ENCODE measurements at regions not wholly inside any gene's neighbourhood (a gene's known extent, or its start where the extent isn't known, plus 50 kb on each side); places are given as distances from the start of the nearest gene placed in this dataset.

DNA sequence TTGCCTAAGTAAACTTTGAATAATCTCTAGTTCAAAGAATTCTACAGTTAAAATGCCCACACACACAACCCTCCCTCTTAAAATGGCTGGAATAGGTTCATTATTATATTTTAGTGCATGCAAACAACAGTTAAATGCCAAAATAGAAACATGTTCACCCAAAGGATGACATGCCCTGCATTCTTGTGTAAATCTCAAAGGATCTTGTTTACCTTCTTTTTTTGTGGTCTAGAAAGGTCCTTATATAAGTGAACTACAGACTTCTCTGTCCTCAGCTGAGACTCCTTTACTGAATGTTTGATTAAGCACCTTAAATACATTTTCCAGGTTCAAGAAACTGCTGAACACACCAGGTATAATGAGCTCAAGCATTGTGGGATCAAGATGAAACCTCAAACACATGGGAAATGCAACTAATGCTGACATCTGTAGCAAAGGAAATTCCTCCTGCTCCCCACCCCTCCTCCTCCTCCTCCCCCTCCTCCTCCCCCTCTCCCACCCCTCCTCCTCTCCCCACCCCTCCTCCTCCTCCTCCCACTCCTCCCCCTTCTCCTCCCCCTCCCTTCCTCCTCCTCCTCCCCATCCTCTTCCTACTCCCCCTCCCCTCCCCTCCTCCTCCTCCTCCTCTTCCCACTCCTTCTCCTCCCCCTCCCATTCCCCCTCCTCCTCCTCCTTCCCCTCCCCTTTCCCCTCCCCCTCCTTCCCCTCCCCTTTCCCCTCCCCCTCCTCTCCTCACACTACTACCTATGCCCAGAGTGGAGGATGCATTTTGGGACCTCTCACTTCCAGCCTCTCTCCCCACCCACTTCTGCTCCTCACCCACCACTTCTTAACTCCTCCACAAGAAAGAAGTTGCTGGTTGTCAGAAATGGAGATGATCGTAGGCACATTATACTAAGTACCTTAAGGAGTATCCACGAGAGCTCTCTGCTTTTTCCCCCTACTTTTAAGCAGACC is 233.9 kb downstream of the MRPL39 start:
- H4K8ac ChIP-seq (ENCODE audit: low read depth, low read length) = no peak overlapping the region
- no peak overlapping the region for H3K4me3 ChIP-seq (ENCODE audit: low read length)
- no peak overlapping the region for H2BK120ac ChIP-seq (ENCODE audit: low read depth, low read length)
- no peak overlapping the region for H2BK5ac ChIP-seq (ENCODE audit: low read length)
- H2AK5ac ChIP-seq (ENCODE audit: low read length) = no peak overlapping the region
- no peak overlapping the region for H3K18ac ChIP-seq (ENCODE audit: low read length)
- peak overlapping the region; percentile 27 for H3K56ac ChIP-seq (ENCODE audit: low read length)
- H4K5ac ChIP-seq (ENCODE audit: low read length) = no peak overlapping the region
- no peaks in the 10 kb centered on the region for H3K36me3 ChIP-seq (ENCODE audit: control insufficient read depth, insufficient read depth, low read length)
- no peaks in the 10 kb centered on the region for H3K79me1 ChIP-seq (ENCODE audit: low read length)
- H3K79me2 ChIP-seq (ENCODE audit: control insufficient read depth, insufficient read depth, low read length) = no peaks in the 10 kb centered on the region
- peak; percentile 84 for DNase-seq
- peaks cover 5% of the 10 kb centered on the region for H3K4me1 ChIP-seq (ENCODE audit: control insufficient read depth, low read depth, low read length)
- H3K27me3 ChIP-seq (ENCODE audit: insufficient read depth, low read length, poor library complexity) = no peaks in the 10 kb centered on the region
- no peak overlapping the region for H3K23ac ChIP-seq (ENCODE audit: low read length)
- H3K4ac ChIP-seq (ENCODE audit: low read depth, low read length) = no peak overlapping the region
- no peak overlapping the region for H3K4me2 ChIP-seq (ENCODE audit: low read length)
- no peak overlapping the region for H3K27ac ChIP-seq (ENCODE audit: low read depth, low read length)
- no peak overlapping the region for H3K9ac ChIP-seq (ENCODE audit: low read length)
- WGBS (ENCODE audit: extremely low coverage, insufficient coverage, low lambda C conversion rate) = no CpG with 5 or more reads among the region's 2 CpGs
- peak overlapping the region; percentile 97 for H2BK15ac ChIP-seq (replicated peaks; ENCODE audit: low read depth)

DNA sequence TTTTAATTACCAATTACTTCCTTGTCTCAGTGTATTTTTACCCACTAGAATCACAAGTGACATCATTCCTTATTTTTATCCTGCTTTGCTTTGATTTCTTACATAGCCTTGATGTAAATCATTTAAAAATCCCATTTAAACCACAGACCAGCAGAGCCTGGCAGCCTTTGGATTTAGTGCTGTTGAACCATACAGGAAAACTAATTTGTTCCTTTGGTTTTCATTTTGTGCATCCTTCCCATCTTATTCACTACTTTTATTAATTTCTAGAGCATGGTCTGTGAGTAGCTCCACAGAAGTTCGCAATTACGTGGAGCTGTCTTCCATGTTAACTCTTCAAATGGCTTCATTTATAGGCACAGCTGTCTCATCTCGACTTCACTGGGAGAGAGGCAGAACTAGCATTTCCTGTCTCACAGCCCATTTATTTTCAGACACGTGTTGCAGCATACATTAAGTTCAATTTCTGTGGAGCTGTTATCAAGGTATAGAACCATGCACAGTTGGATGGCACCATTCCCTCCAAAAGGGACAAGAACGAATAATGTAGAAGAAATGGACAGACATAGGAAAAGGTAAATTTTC is 235.3 kb downstream of the MRPL39 start:
- no peaks in the 10 kb centered on the region for H3K79me2 ChIP-seq (ENCODE audit: control insufficient read depth, insufficient read depth, low read length)
- no peak overlapping the region for H2BK15ac ChIP-seq (replicated peaks; ENCODE audit: low read depth)
- no peaks in the 10 kb centered on the region for H3K27me3 ChIP-seq (ENCODE audit: insufficient read depth, low read length, poor library complexity)
- H2BK5ac ChIP-seq (ENCODE audit: low read length) = no peak overlapping the region
- peaks cover 5% of the 10 kb centered on the region for H3K4me1 ChIP-seq (ENCODE audit: control insufficient read depth, low read depth, low read length)
- H3K56ac ChIP-seq (ENCODE audit: low read length) = peak overlapping the region; percentile 36
- no peak overlapping the region for H3K18ac ChIP-seq (ENCODE audit: low read length)
- no peak overlapping the region for H4K8ac ChIP-seq (ENCODE audit: low read depth, low read length)
- no peak for DNase-seq
- H3K4me3 ChIP-seq (ENCODE audit: low read length) = no peak overlapping the region
- no CpG with 5 or more reads among the region's 5 CpGs for WGBS (ENCODE audit: extremely low coverage, insufficient coverage, low lambda C conversion rate)
- H3K4me2 ChIP-seq (ENCODE audit: low read length) = no peak overlapping the region
- no peak overlapping the region for H2AK5ac ChIP-seq (ENCODE audit: low read length)
- no peak overlapping the region for H3K9ac ChIP-seq (ENCODE audit: low read length)
- no peaks in the 10 kb centered on the region for H3K36me3 ChIP-seq (ENCODE audit: control insufficient read depth, insufficient read depth, low read length)
- H3K79me1 ChIP-seq (ENCODE audit: low read length) = no peaks in the 10 kb centered on the region
- no peak overlapping the region for H3K4ac ChIP-seq (ENCODE audit: low read depth, low read length)
- H3K23ac ChIP-seq (ENCODE audit: low read length) = no peak overlapping the region
- H3K27ac ChIP-seq (ENCODE audit: low read depth, low read length) = no peak overlapping the region
- H2BK120ac ChIP-seq (ENCODE audit: low read depth, low read length) = no peak overlapping the region
- H4K5ac ChIP-seq (ENCODE audit: low read length) = no peak overlapping the region

DNA sequence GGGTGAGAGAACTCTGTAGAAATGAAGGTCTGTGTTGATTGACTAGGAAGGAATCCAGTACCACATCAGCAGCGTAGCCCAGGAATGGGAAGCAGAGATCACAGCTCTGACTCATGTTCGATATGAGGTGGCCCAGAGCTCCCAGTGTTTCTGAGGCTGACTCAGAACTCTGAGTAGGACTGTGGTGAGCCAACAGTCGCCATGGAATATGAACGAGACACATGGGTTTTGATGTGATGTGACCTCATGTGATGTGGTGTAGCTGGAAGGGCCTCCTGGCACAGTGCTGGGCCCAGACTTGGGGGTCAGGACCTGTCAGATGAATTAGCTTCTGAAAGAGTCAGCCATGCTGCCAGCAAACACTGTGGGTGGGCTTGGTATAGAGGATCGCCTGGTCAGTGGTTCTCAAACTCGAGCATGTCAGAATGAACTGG is 237.0 kb downstream of the MRPL39 start:
- Histone ChIP-seq H2BK120ac (ENCODE audit: low read depth, low read length) (no peak overlapping the region), H3K27ac (ENCODE audit: low read depth, low read length) (no peak overlapping the region), H3K56ac (ENCODE audit: low read length) (no peak overlapping the region), H3K36me3 (ENCODE audit: control insufficient read depth, insufficient read depth, low read length) (no peaks in the 10 kb centered on the region), H4K5ac (ENCODE audit: low read length) (no peak overlapping the region), H3K27me3 (ENCODE audit: insufficient read depth, low read length, poor library complexity) (no peaks in the 10 kb centered on the region), H3K4ac (ENCODE audit: low read depth, low read length) (peak overlapping the region; percentile 18), H3K4me3 (ENCODE audit: low read length) (no peak overlapping the region), H3K18ac (ENCODE audit: low read length) (no peak overlapping the region), H2BK5ac (ENCODE audit: low read length) (no peak overlapping the region), H3K9ac (ENCODE audit: low read length) (no peak overlapping the region), H3K4me1 (ENCODE audit: control insufficient read depth, low read depth, low read length) (peaks cover 5% of the 10 kb centered on the region), H2BK15ac (replicated peaks; ENCODE audit: low read depth) (no peak overlapping the region), H3K4me2 (ENCODE audit: low read length) (no peak overlapping the region), H3K23ac (ENCODE audit: low read length) (no peak overlapping the region), H4K8ac (ENCODE audit: low read depth, low read length) (no peak overlapping the region), H3K79me2 (ENCODE audit: control insufficient read depth, insufficient read depth, low read length) (no peaks in the 10 kb centered on the region), H2AK5ac (ENCODE audit: low read length) (no peak overlapping the region), H3K79me1 (ENCODE audit: low read length) (no peaks in the 10 kb centered on the region)
- peak; percentile 57 for DNase-seq
- no CpG with 5 or more reads among the region's 6 CpGs for WGBS (ENCODE audit: extremely low coverage, insufficient coverage, low lambda C conversion rate)

DNA sequence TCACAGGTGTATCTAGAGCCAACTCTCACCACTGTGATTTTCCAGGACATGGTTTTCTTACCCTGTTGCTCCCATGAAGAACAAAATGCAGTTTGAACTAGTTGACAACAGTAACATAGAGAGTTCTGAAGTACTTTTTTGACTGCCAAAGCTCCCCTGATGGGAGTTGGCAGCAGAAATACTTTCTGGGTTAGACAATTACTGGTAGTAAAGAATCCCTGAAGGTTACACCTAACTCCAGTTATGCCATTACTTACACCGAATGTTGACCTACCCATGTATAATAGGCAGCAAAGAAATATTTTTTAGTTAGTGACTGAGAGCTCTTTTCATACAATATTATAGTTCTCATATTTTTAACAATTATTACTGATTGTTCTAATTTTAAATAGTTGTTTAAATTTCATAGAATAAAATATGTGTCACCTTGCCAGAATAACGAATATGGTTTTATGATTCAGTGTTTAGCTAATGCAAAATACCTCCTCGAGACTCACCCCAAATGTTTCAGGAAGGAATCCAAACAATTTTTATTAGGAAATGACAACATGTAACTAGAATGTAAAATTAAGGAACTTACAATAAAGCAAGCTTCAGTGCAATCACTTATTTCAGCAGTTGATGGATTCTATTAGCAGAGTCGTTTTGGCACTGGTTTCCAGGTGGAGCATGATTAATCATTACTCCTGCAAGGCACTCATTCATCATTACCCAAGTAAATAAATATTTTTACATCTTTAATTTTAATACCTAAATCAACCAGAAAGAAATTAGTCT is 237.6 kb downstream of the MRPL39 start:
- H3K4me3 ChIP-seq (ENCODE audit: low read length) = no peak overlapping the region
- H3K79me2 ChIP-seq (ENCODE audit: control insufficient read depth, insufficient read depth, low read length) = no peaks in the 10 kb centered on the region

DNA sequence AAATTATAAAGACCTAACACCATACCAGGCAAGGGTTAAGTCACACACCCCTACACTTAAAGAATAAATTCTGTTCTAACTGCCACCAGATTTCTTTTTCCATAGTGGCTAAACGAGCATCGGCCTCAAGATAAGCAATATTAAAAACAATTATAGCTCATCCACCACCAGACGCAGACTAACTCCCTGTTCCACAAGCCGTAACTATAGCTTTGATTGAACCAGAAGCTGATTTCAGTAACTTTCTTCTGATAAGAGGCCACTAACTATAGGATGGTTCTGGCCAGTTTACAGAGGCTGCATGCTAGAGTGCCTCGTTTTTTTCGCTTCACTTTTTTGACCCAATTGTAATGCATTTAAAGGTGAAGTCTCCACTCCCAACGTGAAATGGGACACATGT is 238.8 kb downstream of the MRPL39 start:
- no peaks in the 10 kb centered on the region for H3K79me1 ChIP-seq (ENCODE audit: low read length)
- H3K79me2 ChIP-seq (ENCODE audit: control insufficient read depth, insufficient read depth, low read length) = no peaks in the 10 kb centered on the region
- H3K27ac ChIP-seq (ENCODE audit: low read depth, low read length) = no peak overlapping the region
- H2BK120ac ChIP-seq (ENCODE audit: low read depth, low read length) = no peak overlapping the region
- H2AK5ac ChIP-seq (ENCODE audit: low read length) = no peak overlapping the region
- no peak overlapping the region for H4K8ac ChIP-seq (ENCODE audit: low read depth, low read length)
- no peak overlapping the region for H3K4me3 ChIP-seq (ENCODE audit: low read length)
- H4K5ac ChIP-seq (ENCODE audit: low read length) = no peak overlapping the region
- H3K9ac ChIP-seq (ENCODE audit: low read length) = no peak overlapping the region
- no peak overlapping the region for H3K18ac ChIP-seq (ENCODE audit: low read length)
- H3K56ac ChIP-seq (ENCODE audit: low read length) = no peak overlapping the region
- no peaks in the 10 kb centered on the region for H3K27me3 ChIP-seq (ENCODE audit: insufficient read depth, low read length, poor library complexity)
- H3K4ac ChIP-seq (ENCODE audit: low read depth, low read length) = no peak overlapping the region
- no peak for DNase-seq
- no peaks in the 10 kb centered on the region for H3K36me3 ChIP-seq (ENCODE audit: control insufficient read depth, insufficient read depth, low read length)
- H3K23ac ChIP-seq (ENCODE audit: low read length) = no peak overlapping the region
- H3K4me2 ChIP-seq (ENCODE audit: low read length) = no peak overlapping the region
- no peak overlapping the region for H2BK5ac ChIP-seq (ENCODE audit: low read length)
- H3K4me1 ChIP-seq (ENCODE audit: control insufficient read depth, low read depth, low read length) = peaks cover 5% of the 10 kb centered on the region
- WGBS (ENCODE audit: extremely low coverage, insufficient coverage, low lambda C conversion rate) = no CpG with 5 or more reads among the region's 7 CpGs
- H2BK15ac ChIP-seq (replicated peaks; ENCODE audit: low read depth) = no peak overlapping the region

More for the DNA sequence above, 237.6 kb downstream of the MRPL39 start:
- H2BK120ac ChIP-seq (ENCODE audit: low read depth, low read length) = no peak overlapping the region
- H3K56ac ChIP-seq (ENCODE audit: low read length) = no peak overlapping the region
- no peak overlapping the region for H3K9ac ChIP-seq (ENCODE audit: low read length)
- no peak overlapping the region for H2BK5ac ChIP-seq (ENCODE audit: low read length)
- peaks cover 5% of the 10 kb centered on the region for H3K4me1 ChIP-seq (ENCODE audit: control insufficient read depth, low read depth, low read length)
- no peak overlapping the region for H2AK5ac ChIP-seq (ENCODE audit: low read length)
- no peaks in the 10 kb centered on the region for H3K36me3 ChIP-seq (ENCODE audit: control insufficient read depth, insufficient read depth, low read length)
- no peak for DNase-seq
- no CpG with 5 or more reads among the region's 4 CpGs for WGBS (ENCODE audit: extremely low coverage, insufficient coverage, low lambda C conversion rate)
- H3K18ac ChIP-seq (ENCODE audit: low read length) = no peak overlapping the region
- no peak overlapping the region for H3K27ac ChIP-seq (ENCODE audit: low read depth, low read length)
- H4K5ac ChIP-seq (ENCODE audit: low read length) = no peak overlapping the region
- H3K4ac ChIP-seq (ENCODE audit: low read depth, low read length) = no peak overlapping the region
- H2BK15ac ChIP-seq (replicated peaks; ENCODE audit: low read depth) = no peak overlapping the region
- H3K27me3 ChIP-seq (ENCODE audit: insufficient read depth, low read length, poor library complexity) = no peaks in the 10 kb centered on the region
- no peak overlapping the region for H3K4me2 ChIP-seq (ENCODE audit: low read length)
- H3K79me1 ChIP-seq (ENCODE audit: low read length) = no peaks in the 10 kb centered on the region
- no peak overlapping the region for H4K8ac ChIP-seq (ENCODE audit: low read depth, low read length)
- H3K23ac ChIP-seq (ENCODE audit: low read length) = no peak overlapping the region
